ENCODE measurements at regions not wholly inside any gene's neighbourhood (a gene's known extent, or its start where the extent isn't known, plus 50 kb on each side); places are given as distances from the start of the nearest gene placed in this dataset.
"Not testable (repeated sequence)": the region's sequence is repeated elsewhere in the genome, so short reads cannot be mapped to it uniquely, and the experiment has no call there.

DNA sequence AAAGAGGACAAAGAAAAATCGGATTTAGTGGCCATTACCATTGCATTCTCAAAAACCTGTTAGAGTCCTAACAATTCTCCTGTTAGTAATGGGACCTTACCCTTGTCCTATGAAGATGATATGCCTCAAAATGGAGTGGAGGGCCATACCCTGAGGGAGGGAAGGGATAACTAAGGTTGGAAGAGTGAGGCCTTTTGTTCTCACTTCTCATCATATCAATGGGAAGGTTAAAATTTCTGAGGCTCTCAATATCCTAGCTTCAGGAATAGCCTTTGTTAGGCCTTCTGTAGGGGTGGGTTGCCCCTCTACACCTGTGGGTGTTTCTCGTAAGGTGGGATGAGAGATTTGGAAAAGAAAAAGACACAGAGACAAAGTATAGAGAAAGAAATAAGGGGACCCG lies 109.4 kb upstream of the SGIP1 start:
- not testable (repeated sequence) for DNase-seq (ENCODE audit: low read depth, low spot score)

GRCh38 chr1:66426239-66426853 lies 107.6 kb upstream of the SGIP1 start:
- no peak for DNase-seq (ENCODE audit: low read depth, low spot score)

DNA sequence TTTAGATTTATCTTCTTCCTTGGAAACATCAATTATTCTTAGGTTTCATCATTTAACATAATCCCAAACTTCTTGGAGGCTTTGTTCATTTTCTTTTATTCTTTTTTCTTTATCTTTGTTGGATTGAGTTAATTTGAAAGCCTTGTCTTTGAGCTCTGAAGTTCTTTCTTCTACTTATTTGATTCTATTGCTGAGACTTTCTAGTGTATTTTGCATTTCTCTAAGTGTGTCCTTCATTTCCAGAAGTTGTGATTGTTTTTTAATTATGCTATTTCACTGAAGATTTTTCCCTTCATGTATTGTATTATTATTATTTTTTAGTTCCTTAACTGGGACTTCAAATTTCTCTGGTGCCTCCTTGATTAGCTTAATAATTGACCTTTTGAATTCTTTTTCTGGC lies 103.1 kb upstream of the SGIP1 start:
- not testable (repeated sequence) for DNase-seq (ENCODE audit: low read depth, low spot score)

DNA sequence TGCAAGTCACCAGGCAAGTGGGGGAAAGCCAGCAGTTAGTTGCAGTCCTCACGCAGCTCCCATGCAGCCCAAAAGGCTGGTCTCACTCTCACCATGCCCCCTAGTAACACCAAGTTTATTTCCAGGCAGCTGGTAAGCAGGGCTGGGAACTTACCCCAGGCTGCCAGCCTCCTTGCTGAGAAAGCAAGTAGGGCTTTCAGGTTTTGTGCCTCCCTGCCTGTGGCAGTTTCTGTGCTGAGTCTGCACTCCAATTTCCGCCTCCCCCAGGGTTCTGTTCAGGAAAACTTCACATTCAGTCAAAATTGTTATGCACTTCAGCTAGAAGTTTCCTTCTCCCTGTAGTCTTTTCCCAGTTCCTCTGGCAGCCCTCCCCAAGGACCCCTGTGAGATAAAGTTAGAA lies 102.0 kb upstream of the SGIP1 start:
- no peak for DNase-seq (ENCODE audit: low read depth, low spot score)

DNA sequence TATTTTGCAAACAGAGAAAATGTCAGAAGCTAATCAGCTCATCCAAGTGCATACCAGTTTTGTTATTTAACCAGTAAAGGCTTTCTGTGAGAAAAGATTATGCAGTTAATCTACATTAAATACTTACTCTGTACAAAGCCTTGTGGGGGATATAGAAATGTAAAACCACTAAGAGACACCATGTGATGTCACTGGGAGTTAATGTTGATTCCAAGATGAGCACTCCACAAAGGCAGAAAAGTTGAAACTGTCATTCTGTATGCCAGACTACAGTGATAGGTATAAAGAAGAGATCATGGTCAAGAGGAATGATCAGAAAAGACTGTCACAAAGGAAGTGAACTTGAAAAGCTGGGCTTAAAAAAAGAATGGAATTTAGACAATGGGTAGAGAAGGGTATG lies 100.3 kb upstream of the SGIP1 start:
- no peak for DNase-seq (ENCODE audit: low read depth, low spot score)

DNA sequence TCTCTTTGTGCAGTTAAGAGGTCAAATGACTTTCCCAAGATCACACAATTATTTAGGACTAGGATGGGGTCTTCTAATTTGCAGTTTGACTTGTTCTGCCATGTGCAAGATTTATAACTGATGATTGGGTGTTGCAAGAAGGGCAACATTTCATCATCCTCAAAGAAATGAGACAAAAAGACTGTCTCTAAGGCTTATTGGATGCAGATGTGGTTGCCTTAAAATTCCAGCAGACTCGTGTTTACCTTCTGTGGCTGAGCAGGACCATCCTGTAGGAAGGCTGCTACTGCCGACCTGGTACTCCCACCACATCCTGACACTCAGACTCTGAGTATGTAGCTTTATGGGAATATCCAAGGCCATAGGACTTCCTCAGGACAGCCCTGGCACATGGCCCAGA lies 99.9 kb upstream of the SGIP1 start:
- DNase-seq (ENCODE audit: low read depth, low spot score): no peak

DNA sequence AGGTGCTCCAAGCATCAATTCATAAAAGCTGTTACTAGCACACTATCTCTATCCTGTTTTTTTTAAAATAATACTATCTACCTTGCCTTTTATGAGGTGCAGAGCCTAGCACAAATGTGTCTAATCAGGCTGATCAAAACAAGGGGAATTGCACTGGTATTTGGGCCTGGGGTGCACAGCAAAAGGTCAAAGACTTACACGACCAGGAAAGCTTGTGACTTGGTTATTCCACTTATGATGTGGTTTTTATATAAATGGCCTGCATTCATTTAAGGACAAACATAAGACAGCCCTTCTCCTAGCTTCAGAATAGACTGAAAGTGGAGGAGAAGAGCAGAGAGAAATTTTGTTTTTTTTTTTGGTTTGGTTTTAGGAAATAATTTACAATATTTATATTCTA lies 98.4 kb upstream of the SGIP1 start:
- DNase-seq (ENCODE audit: low read depth, low spot score): no peak

GRCh38 chr1:66436378-66437135 lies 97.4 kb upstream of the SGIP1 start:
- peak; percentile 21 for DNase-seq (ENCODE audit: low read depth, low spot score)

DNA sequence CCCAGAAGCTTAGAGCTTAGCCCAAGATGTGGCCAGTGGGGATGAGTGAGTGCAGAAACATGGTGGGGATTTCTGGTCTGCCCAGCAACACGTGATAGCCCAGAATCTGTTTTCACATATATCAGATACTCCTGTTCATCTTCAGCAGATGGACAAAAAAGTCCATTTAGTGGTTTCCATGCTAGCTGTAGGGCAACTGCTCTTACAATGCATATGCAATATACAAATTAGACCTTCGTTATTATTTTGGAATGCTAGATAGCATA lies 96.9 kb upstream of the SGIP1 start:
- no peak for DNase-seq (ENCODE audit: low read depth, low spot score)

DNA sequence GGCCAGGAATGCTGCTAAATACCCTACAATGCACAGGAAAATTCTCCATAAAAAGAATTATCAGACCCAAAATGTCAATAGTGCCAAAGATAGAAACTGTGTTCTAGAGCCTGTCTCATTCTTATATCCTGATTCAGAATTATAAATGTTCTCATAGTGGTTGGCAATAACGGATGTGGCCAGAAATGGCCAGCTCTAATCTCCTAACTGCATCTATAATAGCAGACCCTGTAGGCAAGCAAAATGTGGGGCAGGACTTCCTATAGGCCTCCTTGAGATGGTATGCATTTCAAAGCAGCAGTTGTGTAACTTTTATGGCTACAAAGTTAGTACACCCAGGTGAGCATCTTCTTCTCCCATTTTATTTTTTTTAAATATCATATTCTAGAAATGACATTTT lies 95.9 kb upstream of the SGIP1 start:
- no peak for DNase-seq (ENCODE audit: low read depth, low spot score)

DNA sequence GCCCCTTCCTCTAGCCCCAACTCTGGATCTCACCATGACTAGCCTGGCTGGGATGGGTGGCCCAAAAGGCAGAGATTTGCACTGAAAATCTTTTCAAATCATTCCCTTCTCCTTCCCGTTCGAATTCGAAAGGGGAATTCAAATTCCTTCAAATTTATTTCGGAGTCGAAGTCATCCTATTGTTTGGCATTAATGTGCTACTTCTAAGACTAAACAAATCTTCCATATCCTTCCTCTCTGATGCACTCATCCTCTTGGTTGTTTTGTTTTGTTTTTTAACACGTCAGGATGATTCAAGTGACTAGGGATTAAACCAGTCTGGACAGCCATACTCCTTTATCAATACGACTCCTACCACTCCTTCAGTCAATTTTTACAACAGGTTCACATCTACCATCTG lies 95.5 kb upstream of the SGIP1 start:
- DNase-seq (ENCODE audit: low read depth, low spot score): no peak

DNA sequence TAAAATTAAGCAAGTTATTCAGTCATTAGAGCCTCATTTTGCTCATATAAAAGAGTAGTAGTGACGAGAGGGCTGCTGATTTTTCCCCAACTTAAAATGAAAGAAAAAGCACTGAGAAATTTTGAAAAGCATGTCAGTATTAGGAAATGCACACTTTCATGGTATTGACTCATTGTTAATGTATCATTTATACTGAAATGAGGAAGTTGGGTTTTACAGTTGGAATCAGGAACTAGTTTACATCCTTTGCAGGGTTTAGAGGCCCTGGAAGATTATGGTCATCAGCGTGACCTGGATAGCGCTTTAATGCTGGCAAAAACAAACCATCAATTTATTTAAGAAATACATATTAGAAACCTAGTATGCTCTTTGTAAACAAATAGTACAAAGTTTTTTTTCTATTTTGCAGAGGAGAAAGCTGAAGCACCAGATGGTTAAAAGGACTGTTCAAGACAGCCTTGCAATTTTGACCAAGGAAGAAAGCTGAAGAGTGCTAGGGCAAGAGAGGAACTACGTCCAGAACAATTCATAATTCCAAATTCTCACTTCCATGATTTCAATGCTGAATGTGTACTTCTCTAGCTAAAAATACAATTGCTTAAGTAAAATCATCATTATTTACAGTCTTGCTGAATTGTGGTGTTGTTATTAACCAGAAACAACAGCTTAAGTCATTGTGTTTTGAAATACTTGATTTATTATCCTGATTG lies 94.8 kb upstream of the SGIP1 start:
- DNase-seq (ENCODE audit: low read depth, low spot score): no peak

DNA sequence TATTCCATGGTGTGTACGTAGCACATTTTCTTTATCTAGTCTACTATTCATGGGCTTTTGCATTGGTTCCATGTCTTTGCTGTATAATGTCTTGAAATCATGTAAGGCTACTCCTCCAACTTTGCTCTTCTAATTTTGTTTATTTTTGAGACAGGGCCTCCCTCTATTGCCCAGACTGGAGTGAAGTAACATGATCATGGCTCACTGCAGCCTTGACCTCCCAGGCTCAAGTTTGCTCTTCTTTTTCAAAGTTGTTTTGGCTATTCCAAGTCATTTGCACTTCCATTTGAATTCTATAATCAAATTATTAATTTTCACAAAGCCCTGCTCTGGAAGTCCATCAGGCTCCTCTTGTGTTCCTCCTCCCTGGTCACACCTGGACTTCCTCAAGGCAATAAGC lies 90.2 kb upstream of the SGIP1 start:
- DNase-seq (ENCODE audit: low read depth, low spot score): no peak

GRCh38 chr1:66444438-66445265 lies 89.3 kb upstream of the SGIP1 start:
- no peak for DNase-seq (ENCODE audit: low read depth, low spot score)

GRCh38 chr1:66445492-66446181 lies 88.3 kb upstream of the SGIP1 start:
- no peak for DNase-seq (ENCODE audit: low read depth, low spot score)

- DNase-seq (ENCODE audit: low read depth, low spot score): peak; percentile 53
Observed at GRCh38 chr1:66446261-66447001, 87.5 kb upstream of the SGIP1 start.

- DNase-seq (ENCODE audit: low read depth, low spot score): no peak
Observed at GRCh38 chr1:66450043-66450514, 83.9 kb upstream of the SGIP1 start.

DNA sequence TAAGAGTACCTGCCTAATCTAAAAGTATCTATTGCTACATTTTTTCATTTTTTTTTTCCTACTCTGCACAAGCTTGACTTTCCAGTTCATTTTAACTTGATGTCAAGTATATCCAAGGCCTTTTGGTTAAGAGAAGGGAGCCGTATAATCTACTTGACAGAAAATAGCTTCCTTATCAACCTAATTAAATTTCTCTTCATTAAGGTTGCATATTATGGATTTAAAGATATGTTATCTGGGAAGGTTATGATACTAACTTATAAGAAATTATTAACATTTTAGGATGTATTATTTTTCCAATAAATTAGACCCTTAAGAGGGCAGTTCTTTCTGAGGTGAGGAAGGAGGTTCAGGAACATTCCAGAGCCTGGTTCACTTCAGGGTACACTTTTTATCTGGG lies 83.1 kb upstream of the SGIP1 start:
- no peak for DNase-seq (ENCODE audit: low read depth, low spot score)

DNA sequence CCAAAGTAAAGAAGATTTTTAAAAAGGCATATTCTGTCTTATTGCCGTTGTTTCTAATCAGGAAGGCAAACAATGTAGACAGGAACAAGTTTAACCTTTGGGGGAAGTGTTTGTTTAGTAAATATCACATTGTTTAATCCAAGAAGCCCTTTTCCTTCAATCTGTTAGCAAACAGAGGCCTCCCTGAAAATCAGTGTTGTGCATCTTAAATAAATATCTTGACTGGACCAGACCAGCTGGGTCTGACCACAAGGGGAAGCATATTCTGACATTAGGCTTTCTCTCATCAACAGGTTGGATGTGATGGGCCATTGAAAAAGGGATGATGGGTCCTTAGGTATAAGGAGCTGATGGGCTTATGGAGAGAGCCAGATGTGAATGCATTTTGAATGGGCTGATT lies 81.8 kb upstream of the SGIP1 start:
- DNase-seq (ENCODE audit: low read depth, low spot score): no peak

DNA sequence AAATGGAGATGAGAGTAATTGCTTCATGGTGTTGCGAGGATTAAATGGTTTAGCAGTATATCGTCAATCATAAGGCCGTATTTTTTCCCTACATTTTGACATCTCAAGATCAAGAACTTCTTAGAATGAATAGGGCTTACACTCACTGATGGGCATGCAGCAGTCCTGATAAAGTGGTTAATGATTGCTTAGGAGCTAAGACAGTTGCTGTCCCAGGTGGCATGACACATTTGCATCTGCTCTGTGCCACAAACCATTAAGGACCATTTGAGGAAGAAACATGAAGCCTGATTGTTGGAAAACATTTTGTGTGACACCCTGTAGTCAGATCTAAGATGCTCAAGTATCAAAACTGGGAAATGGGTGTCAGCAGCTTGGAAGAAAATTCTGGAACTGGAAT lies 81.0 kb upstream of the SGIP1 start:
- no peak for DNase-seq (ENCODE audit: low read depth, low spot score)

- DNase-seq (ENCODE audit: low read depth, low spot score): no peak
Observed at GRCh38 chr1:66455446-66455845, 78.5 kb upstream of the SGIP1 start.

All from ELF-1 (cell line).